PC-3 (cell line): ENCODE measurements at regions not wholly inside any gene's neighbourhood (a gene's known extent, or its start where the extent isn't known, plus 50 kb on each side); places are given as distances from the start of the nearest gene placed in this dataset.

Experiments used
- EZH2 ChIP-seq: fragments of 300-600 bp; sonication (generic); IDR thresholded peaks from one replicate; pipeline ENCODE4 v1.6.1; 2017; ENCODE audit warnings: antibody characterized with exemption, mild to moderate bottlenecking, low read length; ENCODE audit not compliant: unreplicated experiment
- EZH2phosphoT487 ChIP-seq: fragments of 300-600 bp; sonication (generic); IDR thresholded peaks from 2 replicates; pipeline ENCODE4 v1.6.1; 2018; ENCODE audit warnings: mild to moderate bottlenecking, antibody characterized with exemption, low read length, borderline replicate concordance
- TF ChIP-seq, protein P1 (sequence below): fragments of 300-600 bp; sonication (generic); conservative IDR thresholded peaks from 2 replicates; pipeline ENCODE4 v1.5.1; 2017; ENCODE audit warnings: antibody characterized with exemption, low read depth, mild to moderate bottlenecking, low read length

DNA sequence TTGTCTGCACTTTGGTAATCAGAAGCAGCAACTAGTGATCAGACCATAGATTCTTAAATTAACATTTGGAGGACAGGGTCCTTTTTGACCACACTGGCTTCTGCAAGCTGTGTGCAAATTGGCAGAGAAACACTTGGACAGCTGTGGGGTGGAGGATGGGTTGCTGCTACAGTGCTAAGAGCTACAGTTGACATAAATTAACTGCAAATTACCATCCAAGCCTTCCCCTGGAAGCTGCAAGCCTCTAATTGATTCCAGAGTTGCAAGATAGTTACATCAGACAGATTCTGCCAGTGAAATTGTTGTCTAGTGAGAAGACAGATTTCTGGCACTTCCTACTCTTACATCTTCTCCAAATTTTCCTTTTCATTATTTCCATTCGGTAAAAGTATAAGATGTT, 517.7 kb downstream of the DIRAS2 start:
- TF ChIP-seq, protein P1, sequence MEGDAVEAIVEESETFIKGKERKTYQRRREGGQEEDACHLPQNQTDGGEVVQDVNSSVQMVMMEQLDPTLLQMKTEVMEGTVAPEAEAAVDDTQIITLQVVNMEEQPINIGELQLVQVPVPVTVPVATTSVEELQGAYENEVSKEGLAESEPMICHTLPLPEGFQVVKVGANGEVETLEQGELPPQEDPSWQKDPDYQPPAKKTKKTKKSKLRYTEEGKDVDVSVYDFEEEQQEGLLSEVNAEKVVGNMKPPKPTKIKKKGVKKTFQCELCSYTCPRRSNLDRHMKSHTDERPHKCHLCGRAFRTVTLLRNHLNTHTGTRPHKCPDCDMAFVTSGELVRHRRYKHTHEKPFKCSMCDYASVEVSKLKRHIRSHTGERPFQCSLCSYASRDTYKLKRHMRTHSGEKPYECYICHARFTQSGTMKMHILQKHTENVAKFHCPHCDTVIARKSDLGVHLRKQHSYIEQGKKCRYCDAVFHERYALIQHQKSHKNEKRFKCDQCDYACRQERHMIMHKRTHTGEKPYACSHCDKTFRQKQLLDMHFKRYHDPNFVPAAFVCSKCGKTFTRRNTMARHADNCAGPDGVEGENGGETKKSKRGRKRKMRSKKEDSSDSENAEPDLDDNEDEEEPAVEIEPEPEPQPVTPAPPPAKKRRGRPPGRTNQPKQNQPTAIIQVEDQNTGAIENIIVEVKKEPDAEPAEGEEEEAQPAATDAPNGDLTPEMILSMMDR: no peak
- TF ChIP-seq EZH2 (no peak), EZH2phosphoT487 (no peak)
